COLO668 (cell line): ENCODE measurements at regions not wholly inside any gene's neighbourhood (a gene's known extent, or its start where the extent isn't known, plus 50 kb on each side); places are given as distances from the start of the nearest gene placed in this dataset.
"Not testable (repeated sequence)": the region's sequence is repeated elsewhere in the genome, so short reads cannot be mapped to it uniquely, and the experiment has no call there.

Experiments used
- DNase-seq: peaks from one replicate; lab custom pipeline; 2025; ENCODE audit not compliant: unreplicated experiment; lab: John Stamatoyannopoulos, UW

- no peak for DNase-seq
Measured at GRCh38 chr6:169915769-169916550, 164.5 kb downstream of the ERMARD start.

- not testable (repeated sequence) for DNase-seq
Measured at GRCh38 chr6:169913745-169914144, 162.3 kb downstream of the ERMARD start.

- DNase-seq, result no peak
Measured at GRCh38 chr6:169913096-169913638, 161.7 kb downstream of the ERMARD start.

- DNase-seq, result no peak
Measured at GRCh38 chr6:169912266-169913095, 161.1 kb downstream of the ERMARD start.

- no peak for DNase-seq
Measured at GRCh38 chr6:169911264-169912263, 160.1 kb downstream of the ERMARD start.

- no peak for DNase-seq
Measured at GRCh38 chr6:169909113-169909512, 157.7 kb downstream of the ERMARD start.

GRCh38 chr6:169908403-169908933, 157.0 kb downstream of the ERMARD start:
- DNase-seq, result no peak

- no peak for DNase-seq
Measured at GRCh38 chr6:169907419-169908115, 156.1 kb downstream of the ERMARD start.

GRCh38 chr6:169906688-169907418, 155.4 kb downstream of the ERMARD start:
- no peak for DNase-seq

GRCh38 chr6:169906004-169906687, 154.7 kb downstream of the ERMARD start:
- DNase-seq, result no peak

- no peak for DNase-seq
Measured at GRCh38 chr6:169905041-169905807, 153.8 kb downstream of the ERMARD start.

GRCh38 chr6:169904051-169904922, 152.9 kb downstream of the ERMARD start:
- no peak for DNase-seq

GRCh38 chr6:169903122-169903521, 151.7 kb downstream of the ERMARD start:
- DNase-seq, result no peak

GRCh38 chr6:169902604-169903003, 151.2 kb downstream of the ERMARD start:
- DNase-seq, result no peak

- no peak for DNase-seq
Measured at GRCh38 chr6:169902070-169902469, 150.6 kb downstream of the ERMARD start.

GRCh38 chr6:169899481-169900145, 148.2 kb downstream of the ERMARD start:
- DNase-seq, result no peak
